GM18870 (cell line): ENCODE measurements at regions not wholly inside any gene's neighbourhood (a gene's known extent, or its start where the extent isn't known, plus 50 kb on each side); places are given as distances from the start of the nearest gene placed in this dataset.

Experiments
- ATAC-seq: cut with Tn5 transposase; IDR thresholded peaks from one replicate; pipeline ENCODE4 v1.9.1; 2021; ENCODE audit warnings: moderate library complexity; ENCODE audit not compliant: unreplicated experiment

DNA sequence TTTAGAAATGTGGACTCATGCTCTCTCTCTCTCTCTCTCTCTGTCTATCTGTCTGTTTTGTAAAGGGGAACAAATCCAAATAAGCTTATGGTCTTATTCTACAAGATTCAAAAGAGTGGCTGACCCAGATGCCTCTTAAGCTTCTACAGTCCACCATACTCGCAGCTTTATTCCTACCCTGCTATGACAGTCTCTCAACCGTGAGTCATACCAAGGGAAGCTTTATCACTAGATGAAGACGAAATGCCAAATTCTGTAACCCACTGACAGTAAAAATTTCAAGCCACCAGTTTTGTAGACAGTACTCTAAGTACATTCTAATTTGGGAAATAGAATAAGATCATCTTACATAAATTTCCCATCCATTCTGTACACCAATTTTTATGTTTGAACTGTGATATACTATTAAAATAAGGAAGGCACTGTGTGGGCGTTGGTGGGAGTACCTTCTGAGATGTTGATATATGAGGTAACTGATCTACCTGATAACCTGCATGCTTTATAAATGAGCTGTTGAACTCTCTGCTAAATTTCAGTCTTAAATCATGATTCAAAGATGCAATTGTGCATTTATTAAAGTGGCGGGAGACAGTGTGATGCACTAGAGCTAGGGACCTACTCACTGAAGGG, 153.2 kb downstream of the KLF6 start:
- no peak for ATAC-seq

DNA sequence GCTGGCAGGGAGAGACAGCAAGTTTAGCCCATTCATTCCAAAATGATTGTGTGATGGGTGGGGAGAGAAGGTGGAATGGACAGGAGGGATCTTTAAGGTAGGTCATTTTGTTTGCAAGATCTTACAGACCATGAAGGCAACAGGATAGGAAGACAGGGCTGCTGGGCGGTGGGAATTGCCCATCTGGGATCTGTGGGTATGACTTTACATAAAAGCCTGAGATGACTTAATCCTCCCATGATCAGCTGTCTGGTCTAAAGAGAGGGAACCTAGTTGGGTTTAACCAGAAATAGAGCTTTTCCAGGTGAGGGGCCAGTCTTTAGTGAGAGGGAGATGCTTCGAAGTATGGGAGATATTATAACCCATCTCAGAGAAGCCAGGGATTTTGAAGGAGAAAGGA, 153.7 kb downstream of the KLF6 start:
- ATAC-seq: no peak

GRCh38 chr10:3625959-3626751, 158.9 kb downstream of the KLF6 start:
- ATAC-seq: peak; percentile 72

DNA sequence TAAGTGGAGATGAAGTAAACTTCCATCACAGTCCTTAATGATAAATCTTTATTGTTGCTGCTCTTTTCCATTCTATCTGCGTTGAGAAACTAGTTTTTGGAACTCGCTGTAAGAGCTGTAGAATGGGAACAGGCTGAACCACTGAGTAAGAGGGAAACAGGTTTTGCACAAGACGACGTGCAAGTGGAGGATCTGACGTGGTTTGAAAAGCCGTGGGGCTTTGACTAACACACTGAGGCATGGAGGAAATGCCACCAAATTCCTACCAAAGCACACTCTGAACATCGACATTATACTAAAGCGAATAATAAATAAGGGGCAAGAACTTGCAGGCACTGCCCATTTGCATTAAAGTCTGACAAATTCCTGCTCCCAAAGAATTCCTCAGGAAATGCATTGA, 160.6 kb downstream of the KLF6 start:
- ATAC-seq: no peak

DNA sequence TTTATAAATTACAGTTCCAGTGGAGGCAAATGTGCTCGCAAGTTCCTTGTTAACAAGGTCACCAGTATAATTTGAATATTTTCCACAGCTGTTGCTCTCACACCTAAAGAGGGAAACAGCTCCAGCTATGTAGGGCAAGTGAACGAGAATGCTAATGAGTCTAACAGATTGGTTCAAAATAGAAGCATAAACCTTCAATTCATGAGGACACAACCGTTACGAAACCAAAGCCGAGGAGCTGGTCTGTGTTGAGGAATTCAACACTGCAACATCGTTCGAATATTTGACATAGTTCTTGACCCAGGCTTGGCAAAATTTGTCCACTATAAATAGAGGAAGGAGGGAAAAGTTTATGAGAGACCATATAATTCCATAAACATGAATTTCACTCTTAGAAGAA, 161.3 kb downstream of the KLF6 start:
- ATAC-seq: peak; percentile 38

GRCh38 chr10:3622845-3623621, 162.0 kb downstream of the KLF6 start:
- peak; percentile 38 for ATAC-seq

GRCh38 chr10:3622427-3622826, 162.6 kb downstream of the KLF6 start:
- ATAC-seq: no peak

DNA sequence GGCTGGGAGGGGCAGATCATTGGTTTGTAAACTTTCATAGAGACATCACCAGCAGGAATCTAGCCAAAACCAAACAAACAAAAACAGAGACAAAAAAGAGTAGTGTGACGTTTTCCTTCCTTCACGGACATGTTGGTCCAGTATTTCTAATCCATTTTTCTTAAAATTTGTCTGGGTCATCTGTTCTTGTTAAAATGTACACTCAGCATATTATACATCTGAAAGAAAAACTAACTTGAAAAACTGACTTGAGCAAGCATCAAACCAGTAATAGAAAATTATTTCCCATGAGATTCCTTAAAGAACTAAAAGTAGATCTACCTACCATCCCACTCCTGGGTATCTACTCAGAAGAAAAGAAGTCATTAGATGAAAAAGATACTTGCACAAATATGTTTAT, 164.2 kb downstream of the KLF6 start:
- ATAC-seq: no peak

- no peak for ATAC-seq
These were observed 165.8 kb downstream of the KLF6 start for GRCh38 chr10:3619241-3619640.

DNA sequence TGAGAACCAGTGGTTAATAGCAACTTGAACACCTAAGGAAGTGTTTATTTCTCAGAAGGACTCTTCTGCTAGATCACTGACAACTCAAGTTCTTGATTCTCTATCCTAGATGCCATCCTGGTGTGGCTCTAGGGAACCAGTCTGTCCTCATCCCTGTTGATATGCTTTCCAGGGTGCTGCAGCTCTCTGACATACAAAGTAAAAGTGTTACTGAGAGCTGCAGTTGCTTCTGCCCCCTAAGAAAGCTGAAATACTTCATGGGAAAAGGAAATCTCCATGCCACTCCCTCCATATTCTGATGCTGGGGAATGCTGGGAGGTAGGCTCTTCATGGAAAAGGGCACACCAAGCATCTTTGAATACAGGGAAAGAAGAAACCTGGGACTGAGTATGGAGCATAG, 168.1 kb downstream of the KLF6 start:
- no peak for ATAC-seq

GRCh38 chr10:3613318-3613717, 171.7 kb downstream of the KLF6 start:
- no peak for ATAC-seq

DNA sequence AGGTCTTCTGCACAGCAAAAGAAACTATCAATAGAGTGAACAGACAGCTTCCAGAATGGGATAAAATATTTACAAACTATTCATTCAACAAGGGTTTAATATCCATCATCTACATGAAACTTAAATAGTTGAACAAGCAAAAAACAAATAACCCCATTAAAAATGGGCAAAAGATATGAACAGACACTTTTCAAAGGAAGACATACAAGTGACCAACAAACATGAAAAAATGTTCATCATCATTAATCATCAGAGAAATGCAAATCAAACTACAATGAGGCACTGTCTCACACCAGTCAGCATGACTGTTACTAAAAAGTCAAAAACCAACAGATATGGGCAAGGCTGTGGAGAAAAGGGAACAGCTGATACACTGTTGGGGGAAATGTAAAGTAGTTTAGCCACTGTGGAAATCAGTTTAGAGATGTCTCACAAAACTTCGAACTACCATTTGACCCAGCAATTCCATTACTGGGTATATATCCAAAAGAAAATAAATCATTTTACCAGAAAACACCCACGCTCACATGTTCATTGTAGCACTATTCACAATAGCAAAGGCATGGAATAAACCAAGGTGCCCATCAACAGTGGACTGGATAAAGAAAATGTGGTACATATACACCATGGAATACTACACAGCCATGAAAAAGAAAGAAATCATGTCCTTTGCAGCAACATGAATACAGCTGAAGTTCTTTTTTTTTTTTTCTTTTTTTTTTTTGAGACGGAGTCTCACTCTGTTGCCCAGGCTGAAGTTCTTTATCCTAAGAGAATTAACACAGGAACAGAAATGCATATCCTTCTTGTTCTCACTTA, 172.6 kb downstream of the KLF6 start:
- ATAC-seq: no peak

- no peak for ATAC-seq
These were observed 178.7 kb downstream of the KLF6 start for GRCh38 chr10:3606309-3606708.

DNA sequence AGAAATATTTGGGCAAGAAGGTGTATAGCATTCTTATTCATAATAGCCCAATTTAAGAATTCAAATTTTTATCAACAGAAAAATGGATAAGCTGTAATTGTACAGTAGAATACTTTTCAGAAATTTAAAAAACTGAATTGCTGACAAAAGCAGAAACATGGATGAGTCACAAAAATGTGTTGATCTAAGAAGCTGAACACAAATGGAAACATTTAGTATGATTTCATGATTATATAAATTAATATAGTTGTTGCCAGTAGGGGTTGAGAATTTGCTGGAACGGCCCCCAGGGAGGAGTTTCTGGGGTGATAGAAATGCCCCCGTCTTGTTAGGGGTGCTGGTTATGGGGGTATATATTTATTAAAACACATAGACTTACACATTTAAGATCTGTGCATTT, 179.1 kb downstream of the KLF6 start:
- ATAC-seq: no peak

GRCh38 chr10:3595736-3596135, 189.3 kb downstream of the KLF6 start:
- no peak for ATAC-seq

DNA sequence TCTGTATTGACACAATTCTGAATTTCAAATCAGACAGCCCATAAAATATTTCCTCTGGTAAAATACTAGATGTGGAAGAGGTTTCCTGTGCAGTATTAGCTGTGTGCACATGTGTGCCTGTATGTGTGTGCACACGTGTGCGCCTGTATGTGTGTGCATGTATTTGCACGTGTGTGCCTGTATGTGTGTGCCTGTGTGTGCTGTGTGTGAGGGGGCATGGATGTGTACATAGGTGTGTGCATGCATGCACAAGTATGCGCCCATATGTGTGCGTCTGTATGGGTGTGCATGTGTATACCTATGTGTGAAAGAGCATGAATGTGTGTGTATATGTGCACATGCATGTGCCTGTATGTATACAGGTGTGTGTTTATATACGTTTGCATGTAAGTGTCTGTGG, 191.4 kb downstream of the KLF6 start:
- ATAC-seq: no peak

DNA sequence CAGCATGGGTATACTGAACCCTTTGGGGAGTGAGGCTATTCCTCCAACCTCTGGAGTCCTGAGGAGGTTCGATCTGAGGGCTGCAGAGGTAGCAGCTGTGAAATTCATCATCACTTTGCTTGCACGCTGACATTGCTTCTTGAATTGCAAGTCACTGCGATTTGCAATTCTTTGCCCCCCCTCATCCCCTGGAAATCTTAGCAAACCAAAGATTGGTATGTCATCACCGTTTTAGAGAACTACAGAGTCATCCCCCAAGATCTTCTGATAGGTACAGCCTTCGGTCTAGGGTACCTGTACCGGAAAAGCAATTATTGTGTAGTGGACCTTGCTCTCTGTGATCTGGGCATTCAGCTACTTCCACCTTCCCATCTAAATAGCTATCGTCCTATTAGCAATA, 192.6 kb downstream of the KLF6 start:
- no peak for ATAC-seq

DNA sequence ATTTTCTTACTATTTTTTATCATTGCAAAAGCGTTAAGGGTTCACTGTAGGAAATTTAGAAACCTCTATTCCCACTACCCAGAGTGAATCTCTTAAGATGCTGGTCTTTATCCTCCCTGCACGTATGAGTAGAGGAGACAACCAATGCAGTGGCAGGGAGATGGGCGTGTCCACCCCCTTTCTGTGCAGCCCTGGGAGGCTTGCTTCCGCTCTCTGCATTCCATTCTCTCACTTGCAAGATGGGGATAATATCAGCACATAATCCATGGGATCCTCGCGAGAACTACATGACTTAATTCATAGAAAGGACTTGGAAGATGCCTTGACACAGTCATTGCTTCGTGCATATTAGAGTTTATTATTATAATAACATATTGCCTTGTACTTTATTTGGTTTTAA, 196.2 kb downstream of the KLF6 start:
- ATAC-seq: no peak

GRCh38 chr10:3588346-3588745, 196.7 kb downstream of the KLF6 start:
- ATAC-seq: no peak

DNA sequence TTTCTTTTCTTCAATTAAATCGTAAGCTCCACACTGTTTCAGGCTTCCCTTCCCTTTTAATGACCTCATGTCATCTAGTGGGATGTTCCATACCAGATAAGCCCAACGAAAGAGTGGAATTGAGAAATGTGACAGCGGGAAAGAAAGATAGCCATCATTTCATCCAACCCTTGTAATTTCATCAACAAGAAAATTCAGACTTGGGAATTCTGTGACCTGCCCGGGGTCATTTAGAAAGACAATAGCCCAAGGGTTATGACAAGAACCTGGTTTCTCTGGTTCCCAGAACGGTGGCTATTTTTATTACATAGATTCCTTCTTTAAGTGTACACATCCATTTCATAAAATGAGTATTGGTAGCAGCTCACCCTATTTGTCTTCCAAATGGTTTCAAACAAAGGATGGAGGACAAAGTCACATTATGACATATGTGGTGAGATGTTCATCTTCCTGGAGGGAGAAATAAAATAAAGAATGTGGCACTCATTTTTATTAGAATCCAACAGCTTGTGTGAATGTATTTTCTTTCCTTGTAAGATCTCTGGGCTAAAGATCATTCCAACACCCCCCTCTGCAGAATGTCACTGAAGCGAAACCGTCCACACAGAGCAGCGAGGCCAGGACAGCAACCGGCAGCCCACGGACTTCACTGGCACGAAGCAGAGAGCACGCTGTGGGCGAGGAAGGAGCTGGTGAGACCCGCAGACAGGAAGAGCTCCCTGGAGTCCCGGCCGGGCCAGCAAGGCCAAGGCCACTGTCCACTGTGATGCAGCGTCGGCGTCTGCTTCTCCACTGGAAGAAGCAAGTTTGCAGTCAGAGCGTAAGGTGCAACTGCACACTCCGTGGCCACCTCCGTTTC, 199.9 kb downstream of the KLF6 start:
- no peak for ATAC-seq
